Tibial nerve (tissue), 4 donors: ENCODE measurements at regions not wholly inside any gene's neighbourhood (a gene's known extent, or its start where the extent isn't known, plus 50 kb on each side); places are given as distances from the start of the nearest gene placed in this dataset.

Source experiments
- CTCF ChIP-seq, 5 experiments: fragments of 200-600 bp in 3 of 5; fragments of 450-650 bp in 2 of 5; sonication (generic) in 3 of 5; IDR thresholded peaks; one replicate each; pipeline ENCODE4 v1.5.1; 2016 to 2019; ENCODE audit warnings: antibody characterized with exemption in 5 of 5, mild to moderate bottlenecking in 3 of 5, moderate library complexity in 2 of 5
- EP300 ChIP-seq, 2 donors: sonication (generic); formaldehyde crosslinking; IDR thresholded peaks; one replicate each; pipeline ENCODE4 v1.6.1; 2017; ENCODE audit warnings: antibody characterized with exemption in 2 of 2, mild to moderate bottlenecking in 1 of 2
- POLR2A ChIP-seq, 2 donors: fragments of 450-650 bp; IDR thresholded peaks; one replicate each; pipeline ENCODE4 v1.6.1; 2017; ENCODE audit warnings: antibody characterized with exemption in 2 of 2, mild to moderate bottlenecking in 2 of 2, moderate library complexity in 2 of 2

GRCh38 chr13:82739881-82740280 lies 1142.4 kb downstream of the SLITRK1 start:
- TF ChIP-seq CTCF (IDR thresholded peaks at IDR 0.05) (no peak), POLR2A (IDR thresholded peaks at IDR 0.05) (no peak), EP300 (IDR thresholded peaks at IDR 0.05) (no peak)
